Trophoblast cell (in vitro differentiated cells and primary cell): ENCODE measurements at regions not wholly inside any gene's neighbourhood (a gene's known extent, or its start where the extent isn't known, plus 50 kb on each side); places are given as distances from the start of the nearest gene placed in this dataset.
A peak's percentile ranks its signal among the peaks of the same experiment; 100 is the strongest.

Experiments
- DNase-seq, 2 donors: peaks; one replicate each; pipeline ENCODE4 v3.0.0-alpha.2; 2016
- H2AFZ ChIP-seq: 2 replicates; pipeline ENCODE4 v1.6.1; 2013; ENCODE audit warnings: low read length, moderate library complexity, mild to moderate bottlenecking; ENCODE audit not compliant: insufficient read depth, poor library complexity
- H2AK5ac ChIP-seq: 2 replicates; pipeline ENCODE4 v1.6.1; 2013; ENCODE audit warnings: mild to moderate bottlenecking, low read length
- H2BK120ac ChIP-seq: 2 replicates; pipeline ENCODE4 v1.6.1; 2013; ENCODE audit warnings: low read length, mild to moderate bottlenecking, moderate library complexity; ENCODE audit not compliant: insufficient read depth, poor library complexity
- H2BK12ac ChIP-seq: 2 replicates; pipeline ENCODE4 v1.6.1; 2013; ENCODE audit warnings: mild to moderate bottlenecking, low read length, moderate library complexity
- H2BK5ac ChIP-seq: 2 replicates; pipeline ENCODE4 v1.6.1; 2013; ENCODE audit warnings: low read length, low read depth, moderate library complexity, mild to moderate bottlenecking; ENCODE audit not compliant: poor library complexity
- H3K14ac ChIP-seq: 2 replicates; pipeline ENCODE4 v1.6.1; 2013; ENCODE audit warnings: mild to moderate bottlenecking, low read length
- H3K18ac ChIP-seq: 2 replicates; pipeline ENCODE4 v1.6.1; 2013; ENCODE audit warnings: mild to moderate bottlenecking, low read length
- H3K23ac ChIP-seq: 2 replicates; pipeline ENCODE4 v1.6.1; 2013; ENCODE audit warnings: low read length
- H3K27ac ChIP-seq: 2 replicates; pipeline ENCODE4 v1.5.1; 2013; ENCODE audit warnings: low read depth, mild to moderate bottlenecking, inconsistent platforms, low read length, moderate library complexity
- H3K27me3 ChIP-seq: 2 replicates; pipeline ENCODE4 v1.6.1; 2013; ENCODE audit warnings: inconsistent platforms, mild to moderate bottlenecking, low read length, moderate library complexity; ENCODE audit not compliant: insufficient read depth
- H3K36me3 ChIP-seq, 2 experiments: 1 replicate in 1 of 2; 2 replicates in 1 of 2; pipeline ENCODE4 v1.6.1; 2013; ENCODE audit warnings: low read length in 2 of 2, mild to moderate bottlenecking in 2 of 2, moderate library complexity in 1 of 2; ENCODE audit not compliant: insufficient read depth in 2 of 2, control insufficient read depth in 1 of 2
- H3K4ac ChIP-seq: 2 replicates; pipeline ENCODE4 v1.6.1; 2013; ENCODE audit warnings: low read depth, mild to moderate bottlenecking, low read length, moderate library complexity
- H3K4me1 ChIP-seq, 2 experiments: 1 replicate in 1 of 2; 2 replicates in 1 of 2; pipeline ENCODE4 v1.6.1; 2013; ENCODE audit warnings: low read length in 2 of 2, mild to moderate bottlenecking in 2 of 2, moderate library complexity in 1 of 2; ENCODE audit not compliant: insufficient read depth in 2 of 2, control insufficient read depth in 1 of 2
- H3K4me2 ChIP-seq: 2 replicates; pipeline ENCODE4 v1.6.1; 2013; ENCODE audit warnings: inconsistent platforms, mild to moderate bottlenecking, low read length, moderate library complexity
- H3K4me3 ChIP-seq: 2 replicates; pipeline ENCODE4 v1.5.1; 2013; ENCODE audit warnings: mild to moderate bottlenecking, low read depth, low read length, inconsistent platforms
- H3K79me1 ChIP-seq: one replicate; pipeline ENCODE4 v1.6.1; 2013; ENCODE audit warnings: low read length
- H3K79me2 ChIP-seq: 2 replicates; pipeline ENCODE4 v1.6.1; 2013; ENCODE audit warnings: low read length, mild to moderate bottlenecking; ENCODE audit not compliant: control insufficient read depth, insufficient read depth, poor library complexity
- H3K9ac ChIP-seq: 2 replicates; pipeline ENCODE4 v1.6.1; 2013; ENCODE audit warnings: mild to moderate bottlenecking, low read length
- H3K9me3 ChIP-seq: 2 replicates; pipeline ENCODE4 v1.6.1; 2013; ENCODE audit warnings: low read depth, mild to moderate bottlenecking, control low read depth, inconsistent platforms, low read length; ENCODE audit not compliant: insufficient read depth
- H4K12ac ChIP-seq: 2 replicates; pipeline ENCODE4 v1.6.1; 2013; ENCODE audit warnings: low read depth, mild to moderate bottlenecking, low read length, moderate library complexity
- H4K8ac ChIP-seq: 2 replicates; pipeline ENCODE4 v1.6.1; 2013; ENCODE audit warnings: low read depth, mild to moderate bottlenecking, low read length, moderate library complexity
- H4K91ac ChIP-seq: one replicate; pipeline ENCODE4 v1.6.1; 2013; ENCODE audit warnings: low read depth, mild to moderate bottlenecking, low read length, moderate library complexity
- WGBS: extraction: QIAGEN DNeasy Blood & Tissue Kit; methylation state at CpG from one replicate; pipeline ENCODE4 v1.1.7; 2013; ENCODE audit warnings: missing lambda C conversion rate; ENCODE audit not compliant: insufficient read length, insufficient coverage; ENCODE audit errors: extremely low coverage; 5-methylcytosine and 5-hydroxymethylcytosine counted together

GRCh38 chr4:144338834-144339233 lies 198.3 kb upstream of the GYPA start:
- Histone ChIP-seq H3K4ac (no peak overlapping the region), H4K91ac (no peak overlapping the region), H4K8ac (no peak overlapping the region)

GRCh38 chr4:144340931-144341330 lies 200.4 kb upstream of the GYPA start:
- H3K9ac ChIP-seq: no peak overlapping the region
- H3K9me3 ChIP-seq: no peaks in the 10 kb centered on the region
- H2BK120ac ChIP-seq: no peak overlapping the region
- H4K91ac ChIP-seq: no peak overlapping the region
- H2BK5ac ChIP-seq: no peak overlapping the region
- H3K36me3 ChIP-seq: no peaks in the 10 kb centered on the region
- H3K79me1 ChIP-seq: peaks cover 7% of the 10 kb centered on the region
- no peak overlapping the region for H4K8ac ChIP-seq
- peaks cover 4 to 7% of the 10 kb centered on the region in 2 experiments for H3K4me1 ChIP-seq
- no peaks in the 10 kb centered on the region for H3K79me2 ChIP-seq
- H3K4me2 ChIP-seq: no peak overlapping the region
- no peak overlapping the region for H2AFZ ChIP-seq
- no peak overlapping the region for H3K23ac ChIP-seq
- no peak overlapping the region for H3K4ac ChIP-seq
- no peaks in the 10 kb centered on the region for H3K27me3 ChIP-seq
- H3K4me3 ChIP-seq: no peak overlapping the region
- no CpG with 5 or more reads among the region's 2 CpGs for WGBS
- H3K14ac ChIP-seq: no peak overlapping the region
- H2BK12ac ChIP-seq: peak overlapping the region; percentile 33
- H4K12ac ChIP-seq: no peak overlapping the region
- H3K27ac ChIP-seq: no peak overlapping the region
- DNase-seq: no peak
- no peak overlapping the region for H3K18ac ChIP-seq
- H2AK5ac ChIP-seq: no peak overlapping the region

More at GRCh38 chr4:144338834-144339233, 198.3 kb upstream of the GYPA start:
- H2BK5ac ChIP-seq: no peak overlapping the region
- peak overlapping the region; percentile 61 for H3K27ac ChIP-seq
- H3K27me3 ChIP-seq: no peaks in the 10 kb centered on the region
- no peak overlapping the region for H4K12ac ChIP-seq
- H3K36me3 ChIP-seq: no peaks in the 10 kb centered on the region
- no peak overlapping the region for H2AFZ ChIP-seq
- H2BK12ac ChIP-seq: no peak overlapping the region
- H3K18ac ChIP-seq: no peak overlapping the region
- H3K79me1 ChIP-seq: peaks cover 7% of the 10 kb centered on the region
- no peak overlapping the region for H2AK5ac ChIP-seq
- H3K4me3 ChIP-seq: no peak overlapping the region
- no CpG with 5 or more reads among the region's 2 CpGs for WGBS
- H3K9me3 ChIP-seq: no peaks in the 10 kb centered on the region
- H3K9ac ChIP-seq: no peak overlapping the region
- peak; percentile 52 to 81 for DNase-seq
- no peak overlapping the region for H3K23ac ChIP-seq
- no peaks in the 10 kb centered on the region for H3K79me2 ChIP-seq
- H3K14ac ChIP-seq: no peak overlapping the region
- peaks cover 4 to 7% of the 10 kb centered on the region in 2 experiments for H3K4me1 ChIP-seq
- no peak overlapping the region for H2BK120ac ChIP-seq
- peak overlapping the region; percentile 8 for H3K4me2 ChIP-seq

- Histone ChIP-seq H3K79me2 (no peaks in the 10 kb centered on the region), H3K27ac (no peak overlapping the region), H3K4me1 (peaks cover 4 to 7% of the 10 kb centered on the region in 2 experiments), H3K4me2 (no peak overlapping the region), H2BK5ac (no peak overlapping the region), H2AFZ (no peak overlapping the region), H2BK120ac (no peak overlapping the region), H4K91ac (no peak overlapping the region), H3K9ac (no peak overlapping the region), H4K8ac (no peak overlapping the region), H3K27me3 (no peaks in the 10 kb centered on the region), H3K4me3 (no peak overlapping the region), H3K36me3 (no peaks in the 10 kb centered on the region), H3K23ac (no peak overlapping the region), H3K14ac (no peak overlapping the region), H2AK5ac (no peak overlapping the region), H3K4ac (no peak overlapping the region), H2BK12ac (no peak overlapping the region), H3K79me1 (peaks cover 7% of the 10 kb centered on the region), H4K12ac (no peak overlapping the region), H3K18ac (no peak overlapping the region), H3K9me3 (no peaks in the 10 kb centered on the region)
- DNase-seq: no peak
- WGBS: no CpG with 5 or more reads among the region's 7 CpGs
Observed at GRCh38 chr4:144342949-144343760, 202.6 kb upstream of the GYPA start.

GRCh38 chr4:144347121-144347520 lies 206.6 kb upstream of the GYPA start:
- H4K8ac ChIP-seq: no peak overlapping the region
- no peak overlapping the region for H4K91ac ChIP-seq
- no peak overlapping the region for H2AK5ac ChIP-seq
- H3K4me1 ChIP-seq: no peaks in the 10 kb centered on the region
- H3K79me1 ChIP-seq: no peaks in the 10 kb centered on the region
- H3K9me3 ChIP-seq: no peaks in the 10 kb centered on the region
- no peak overlapping the region for H4K12ac ChIP-seq
- no peak overlapping the region for H3K4ac ChIP-seq
- no peaks in the 10 kb centered on the region for H3K79me2 ChIP-seq
- no CpG with 5 or more reads among the region's 4 CpGs for WGBS
- DNase-seq: no peak
- no peak overlapping the region for H3K4me3 ChIP-seq
- H2BK12ac ChIP-seq: no peak overlapping the region
- no peaks in the 10 kb centered on the region for H3K27me3 ChIP-seq
- H2BK5ac ChIP-seq: no peak overlapping the region
- no peak overlapping the region for H3K4me2 ChIP-seq
- H3K23ac ChIP-seq: no peak overlapping the region
- H2AFZ ChIP-seq: no peak overlapping the region
- H3K36me3 ChIP-seq: no peaks in the 10 kb centered on the region
- no peak overlapping the region for H3K27ac ChIP-seq
- H3K9ac ChIP-seq: no peak overlapping the region
- no peak overlapping the region for H2BK120ac ChIP-seq
- H3K14ac ChIP-seq: no peak overlapping the region
- no peak overlapping the region for H3K18ac ChIP-seq
